ENCODE measurements at regions not wholly inside any gene's neighbourhood (a gene's known extent, or its start where the extent isn't known, plus 50 kb on each side); places are given as distances from the start of the nearest gene placed in this dataset.

DNA sequence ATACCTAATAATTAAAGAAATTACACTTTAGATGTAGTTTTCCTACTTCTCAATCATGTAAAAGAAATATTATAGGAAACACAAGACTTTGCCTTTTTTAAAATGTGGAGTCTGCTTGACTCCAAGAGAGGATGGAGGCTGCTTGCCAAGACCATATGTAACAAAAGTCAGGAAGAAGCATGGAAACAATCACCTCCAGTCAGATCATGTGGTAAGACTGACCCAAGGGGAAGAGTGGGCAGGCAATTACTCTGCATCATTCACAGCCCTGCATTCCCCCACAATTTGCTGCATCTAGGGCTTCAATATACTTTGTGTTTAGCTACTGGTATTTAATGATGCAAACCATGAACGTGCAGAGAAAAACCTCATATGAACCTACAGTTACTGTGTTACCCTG lies 78.0 kb upstream of the RXFP1 start:
- no peak overlapping the region for H3K4me2 ChIP-seq (ENCODE audit: low read length)
- DNase-seq (ENCODE audit: low spot score) = no peak
- no peaks in the 10 kb centered on the region for H3K9me3 ChIP-seq (ENCODE audit: low read length)
- intact Hi-C loops (cut with micrococcal nuclease; ENCODE audit: unreplicated experiment) = no loop called here
- H3K4me3 ChIP-seq (ENCODE audit: low read depth, low read length, poor library complexity, severe bottlenecking) = no peak overlapping the region
- no peaks in the 10 kb centered on the region for H3K4me1 ChIP-seq (ENCODE audit: insufficient read depth, low read length, poor library complexity, severe bottlenecking)
- no TSS peak for BruUV-seq (replicated peaks)
- no peaks in the 10 kb centered on the region for H4K20me1 ChIP-seq (ENCODE audit: insufficient read depth, low read length)
- H3K79me2 ChIP-seq (ENCODE audit: insufficient read depth, low read depth, low read length) = no peaks in the 10 kb centered on the region
- ChIA-PET CTCF (ENCODE audit: unreplicated experiment) (no interaction called here), POLR2A (no interaction called here)
- no peak overlapping the region for H2AFZ ChIP-seq (ENCODE audit: low read length)
- TF ChIP-seq, protein P1, sequence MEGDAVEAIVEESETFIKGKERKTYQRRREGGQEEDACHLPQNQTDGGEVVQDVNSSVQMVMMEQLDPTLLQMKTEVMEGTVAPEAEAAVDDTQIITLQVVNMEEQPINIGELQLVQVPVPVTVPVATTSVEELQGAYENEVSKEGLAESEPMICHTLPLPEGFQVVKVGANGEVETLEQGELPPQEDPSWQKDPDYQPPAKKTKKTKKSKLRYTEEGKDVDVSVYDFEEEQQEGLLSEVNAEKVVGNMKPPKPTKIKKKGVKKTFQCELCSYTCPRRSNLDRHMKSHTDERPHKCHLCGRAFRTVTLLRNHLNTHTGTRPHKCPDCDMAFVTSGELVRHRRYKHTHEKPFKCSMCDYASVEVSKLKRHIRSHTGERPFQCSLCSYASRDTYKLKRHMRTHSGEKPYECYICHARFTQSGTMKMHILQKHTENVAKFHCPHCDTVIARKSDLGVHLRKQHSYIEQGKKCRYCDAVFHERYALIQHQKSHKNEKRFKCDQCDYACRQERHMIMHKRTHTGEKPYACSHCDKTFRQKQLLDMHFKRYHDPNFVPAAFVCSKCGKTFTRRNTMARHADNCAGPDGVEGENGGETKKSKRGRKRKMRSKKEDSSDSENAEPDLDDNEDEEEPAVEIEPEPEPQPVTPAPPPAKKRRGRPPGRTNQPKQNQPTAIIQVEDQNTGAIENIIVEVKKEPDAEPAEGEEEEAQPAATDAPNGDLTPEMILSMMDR (conservative IDR thresholded peaks at IDR 0.05; ENCODE audit: low read length) = no peak
- TF ChIP-seq EZH2phosphoT487 (IDR thresholded peaks at IDR 0.05; ENCODE audit: borderline replicate concordance, low read depth, low read length) = no peak
- H3K36me3 ChIP-seq (ENCODE audit: insufficient read depth, low read length) = no peaks in the 10 kb centered on the region
- H3K27ac ChIP-seq (ENCODE audit: low read depth, low read length, poor library complexity, severe bottlenecking) = no peak overlapping the region
- H3K9me2 ChIP-seq (ENCODE audit: insufficient read depth, low read length) = no peaks in the 10 kb centered on the region

DNA sequence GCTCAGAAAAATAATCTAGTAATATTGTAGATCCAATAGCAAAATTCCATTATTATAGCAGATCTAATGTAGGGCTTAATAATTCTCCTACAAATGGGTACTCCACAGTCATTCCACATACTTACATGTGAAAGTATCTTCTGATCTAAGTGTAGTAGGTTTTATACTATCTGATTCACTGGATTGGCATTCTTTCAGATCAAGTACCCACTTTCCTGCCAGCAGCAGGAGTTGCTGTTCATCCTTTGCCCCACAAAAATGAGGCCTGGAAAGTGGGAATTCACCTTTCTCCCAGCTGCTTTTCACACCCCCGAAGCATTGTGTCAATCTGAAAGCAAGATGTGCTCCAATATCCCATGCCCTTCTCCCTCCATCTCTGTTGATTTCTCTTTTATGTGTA lies 77.1 kb upstream of the RXFP1 start:
- Histone ChIP-seq H3K4me1 (ENCODE audit: insufficient read depth, low read length, poor library complexity, severe bottlenecking) (no peaks in the 10 kb centered on the region), H2AFZ (ENCODE audit: low read length) (no peak overlapping the region), H3K9me2 (ENCODE audit: insufficient read depth, low read length) (no peaks in the 10 kb centered on the region), H3K79me2 (ENCODE audit: insufficient read depth, low read depth, low read length) (no peaks in the 10 kb centered on the region), H4K20me1 (ENCODE audit: insufficient read depth, low read length) (no peaks in the 10 kb centered on the region), H3K27ac (ENCODE audit: low read depth, low read length, poor library complexity, severe bottlenecking) (no peak overlapping the region), H3K4me2 (ENCODE audit: low read length) (no peak overlapping the region), H3K9me3 (ENCODE audit: low read length) (no peaks in the 10 kb centered on the region), H3K36me3 (ENCODE audit: insufficient read depth, low read length) (no peaks in the 10 kb centered on the region), H3K4me3 (ENCODE audit: low read depth, low read length, poor library complexity, severe bottlenecking) (no peak overlapping the region)
- intact Hi-C loops (cut with micrococcal nuclease; ENCODE audit: unreplicated experiment) = no loop called here
- no TSS peak for BruUV-seq (replicated peaks)
- ChIA-PET CTCF (ENCODE audit: unreplicated experiment) (no interaction called here), POLR2A (no interaction called here)
- TF ChIP-seq, protein P1 (conservative IDR thresholded peaks at IDR 0.05; ENCODE audit: low read length) = no peak
- TF ChIP-seq EZH2phosphoT487 (IDR thresholded peaks at IDR 0.05; ENCODE audit: borderline replicate concordance, low read depth, low read length) = no peak
- DNase-seq (ENCODE audit: low spot score) = no peak

DNA sequence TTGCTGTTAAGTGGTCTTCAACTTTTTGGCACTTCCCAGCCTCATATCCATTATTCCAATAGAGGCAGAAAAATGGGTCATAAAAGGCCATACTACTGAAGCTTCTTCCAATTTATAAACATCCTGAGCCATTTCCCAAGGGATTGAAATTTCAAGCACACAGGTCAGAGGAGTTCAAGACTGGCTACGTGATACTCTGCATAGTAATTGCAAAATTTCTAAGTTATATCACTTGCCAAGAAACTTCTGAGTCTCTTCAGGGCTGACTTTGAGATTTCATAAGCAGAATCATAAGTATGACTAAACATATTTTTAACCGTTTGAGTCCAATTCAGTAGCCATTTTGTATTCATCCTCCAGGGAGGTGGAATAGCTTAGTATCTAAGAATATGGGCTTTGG lies 75.6 kb upstream of the RXFP1 start:
- Histone ChIP-seq H3K4me3 (ENCODE audit: low read depth, low read length, poor library complexity, severe bottlenecking) (no peak overlapping the region), H3K36me3 (ENCODE audit: insufficient read depth, low read length) (no peaks in the 10 kb centered on the region), H3K9me2 (ENCODE audit: insufficient read depth, low read length) (no peaks in the 10 kb centered on the region), H3K9me3 (ENCODE audit: low read length) (no peaks in the 10 kb centered on the region), H2AFZ (ENCODE audit: low read length) (no peak overlapping the region), H3K27ac (ENCODE audit: low read depth, low read length, poor library complexity, severe bottlenecking) (no peak overlapping the region), H3K4me1 (ENCODE audit: insufficient read depth, low read length, poor library complexity, severe bottlenecking) (no peaks in the 10 kb centered on the region), H3K4me2 (ENCODE audit: low read length) (no peak overlapping the region), H3K79me2 (ENCODE audit: insufficient read depth, low read depth, low read length) (no peaks in the 10 kb centered on the region), H4K20me1 (ENCODE audit: insufficient read depth, low read length) (no peaks in the 10 kb centered on the region)
- TF ChIP-seq, protein P1 (conservative IDR thresholded peaks at IDR 0.05; ENCODE audit: low read length) = no peak
- TF ChIP-seq EZH2phosphoT487 (IDR thresholded peaks at IDR 0.05; ENCODE audit: borderline replicate concordance, low read depth, low read length) = no peak
- no peak for DNase-seq (ENCODE audit: low spot score)
- intact Hi-C loops (cut with micrococcal nuclease; ENCODE audit: unreplicated experiment) = no loop called here
- ChIA-PET CTCF (ENCODE audit: unreplicated experiment) (no interaction called here), POLR2A (interaction anchor here (0.8 kb wide), 1 partner anchor 15 kb away, joined by 3 read pairs; no protein-coding TSS in a partner anchor)
- no TSS peak for BruUV-seq (replicated peaks)
